ENCODE measurements at regions not wholly inside any gene's neighbourhood (a gene's known extent, or its start where the extent isn't known, plus 50 kb on each side); places are given as distances from the start of the nearest gene placed in this dataset.

DNA sequence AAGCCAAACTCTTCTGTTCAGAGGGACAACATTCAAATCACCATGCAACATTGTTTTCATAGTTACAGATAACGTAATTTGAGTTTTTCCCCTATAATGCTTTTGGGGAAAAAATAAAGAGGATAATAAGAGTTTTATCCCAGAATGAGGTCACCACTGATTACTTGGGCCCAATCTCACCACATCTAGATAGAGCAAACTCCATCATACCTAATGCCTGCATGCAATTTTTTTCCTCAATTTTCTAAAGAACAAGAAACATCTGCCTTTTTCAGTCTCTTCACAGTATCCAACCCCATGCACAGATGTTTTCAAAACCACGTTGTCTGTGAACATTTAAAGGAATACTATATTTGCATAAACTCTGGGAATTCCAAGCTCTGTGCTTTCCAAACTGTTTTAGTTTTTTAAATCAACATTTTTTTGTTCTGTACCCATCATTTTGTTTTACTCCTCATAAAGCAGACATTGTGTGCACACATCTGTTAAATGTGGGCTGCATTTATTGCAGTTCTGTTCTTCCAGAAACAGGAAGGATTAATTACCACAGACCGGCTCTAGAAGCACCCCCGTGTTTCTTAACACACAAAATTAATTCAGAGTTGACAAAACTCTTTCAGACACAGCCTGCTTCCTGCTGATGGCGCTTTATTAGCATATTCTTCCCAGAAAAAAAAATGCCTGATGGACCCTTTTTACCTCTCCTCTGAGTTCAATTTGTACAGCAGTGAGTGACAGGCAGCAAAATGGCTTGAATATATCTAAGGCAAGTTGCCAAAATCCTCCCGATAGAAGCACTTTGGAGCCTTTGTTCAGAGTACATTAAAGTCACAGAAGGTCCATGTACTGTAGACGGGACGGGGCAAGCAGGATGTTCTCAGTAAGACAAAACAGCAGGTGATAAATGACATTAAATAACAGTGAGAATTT lies 1171.9 kb downstream of the EFNB2 start:
- TF ChIP-seq, protein P1, sequence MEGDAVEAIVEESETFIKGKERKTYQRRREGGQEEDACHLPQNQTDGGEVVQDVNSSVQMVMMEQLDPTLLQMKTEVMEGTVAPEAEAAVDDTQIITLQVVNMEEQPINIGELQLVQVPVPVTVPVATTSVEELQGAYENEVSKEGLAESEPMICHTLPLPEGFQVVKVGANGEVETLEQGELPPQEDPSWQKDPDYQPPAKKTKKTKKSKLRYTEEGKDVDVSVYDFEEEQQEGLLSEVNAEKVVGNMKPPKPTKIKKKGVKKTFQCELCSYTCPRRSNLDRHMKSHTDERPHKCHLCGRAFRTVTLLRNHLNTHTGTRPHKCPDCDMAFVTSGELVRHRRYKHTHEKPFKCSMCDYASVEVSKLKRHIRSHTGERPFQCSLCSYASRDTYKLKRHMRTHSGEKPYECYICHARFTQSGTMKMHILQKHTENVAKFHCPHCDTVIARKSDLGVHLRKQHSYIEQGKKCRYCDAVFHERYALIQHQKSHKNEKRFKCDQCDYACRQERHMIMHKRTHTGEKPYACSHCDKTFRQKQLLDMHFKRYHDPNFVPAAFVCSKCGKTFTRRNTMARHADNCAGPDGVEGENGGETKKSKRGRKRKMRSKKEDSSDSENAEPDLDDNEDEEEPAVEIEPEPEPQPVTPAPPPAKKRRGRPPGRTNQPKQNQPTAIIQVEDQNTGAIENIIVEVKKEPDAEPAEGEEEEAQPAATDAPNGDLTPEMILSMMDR (IDR thresholded peaks at IDR 0.05), result no peak
- no peak for TF ChIP-seq POLR2A (IDR thresholded peaks at IDR 0.05)
- no peak for TF ChIP-seq POLR2AphosphoS5 (IDR thresholded peaks at IDR 0.05; ENCODE audit: insufficient read depth in 1 of 2, low read depth in 1 of 2)

Measured in vagina (tissue), 2 donors.